Stimulated activated effector memory CD8-positive, alpha-beta T cell treated with anti-CD3 and anti-CD28 coated beads, Interleukin-12 subunit alpha, Interleukin-12 subunit beta, amount 100 ng/mL, for 72 hours (primary cell): ENCODE measurements at regions not wholly inside any gene's neighbourhood (a gene's known extent, or its start where the extent isn't known, plus 50 kb on each side); places are given as distances from the start of the nearest gene placed in this dataset.

Experiments used
- ATAC-seq: fragments of 150-1000 bp; cut with Tn5 transposase; 2 replicates; pipeline ENCODE4 v1.10.0; 2021
- DNase-seq, 2 donors: peaks; one replicate each; pipeline ENCODE4 v3.0.0; 2021 to 2022; ENCODE audit warnings: low spot score in 2 of 2
- H3K27ac Mint-ChIP-seq: one replicate; pipeline ENCODE4 v1.8.0; 2022; ENCODE audit warnings: mild to moderate bottlenecking, mixed read lengths
- H3K36me3 Mint-ChIP-seq: one replicate; pipeline ENCODE4 v1.8.0; 2022; ENCODE audit warnings: mild to moderate bottlenecking, mixed read lengths
- H3K4me1 Mint-ChIP-seq: one replicate; pipeline ENCODE4 v1.8.0; 2022; ENCODE audit warnings: mixed read lengths
- H3K4me3 Mint-ChIP-seq: one replicate; pipeline ENCODE4 v1.8.0; 2022; ENCODE audit warnings: mild to moderate bottlenecking, mixed read lengths
- H3K9me3 Mint-ChIP-seq: one replicate; pipeline ENCODE4 v1.8.0; 2022; ENCODE audit warnings: mixed read lengths

DNA sequence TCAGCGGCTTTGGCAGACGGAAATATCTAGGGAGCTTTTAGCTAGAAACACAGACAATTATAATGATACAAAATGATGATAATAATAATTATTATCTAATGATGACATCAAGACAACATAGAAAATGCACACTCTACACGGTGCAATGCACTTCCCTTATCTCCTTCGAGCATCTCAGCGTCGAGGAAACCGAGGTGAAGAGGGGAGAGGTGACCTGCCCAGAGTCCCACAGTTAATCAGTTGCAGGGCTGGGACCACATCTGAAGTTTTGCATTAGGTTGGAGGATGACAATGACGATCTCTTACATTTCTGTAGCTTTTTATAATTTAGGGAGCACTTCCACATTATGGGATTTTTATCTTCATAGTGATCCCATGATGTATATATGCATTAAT is 130.2 kb downstream of the PAPOLA start:
- no peak overlapping the region for H3K4me3 Mint-ChIP-seq
- no peaks in the 10 kb centered on the region for H3K9me3 Mint-ChIP-seq
- ATAC-seq (no peak), DNase-seq (peak in 1 of 2 donors; percentile 22)
- no peaks in the 10 kb centered on the region for H3K36me3 Mint-ChIP-seq
- no peak overlapping the region for H3K27ac Mint-ChIP-seq
- peaks cover 8% of the 10 kb centered on the region for H3K4me1 Mint-ChIP-seq

DNA sequence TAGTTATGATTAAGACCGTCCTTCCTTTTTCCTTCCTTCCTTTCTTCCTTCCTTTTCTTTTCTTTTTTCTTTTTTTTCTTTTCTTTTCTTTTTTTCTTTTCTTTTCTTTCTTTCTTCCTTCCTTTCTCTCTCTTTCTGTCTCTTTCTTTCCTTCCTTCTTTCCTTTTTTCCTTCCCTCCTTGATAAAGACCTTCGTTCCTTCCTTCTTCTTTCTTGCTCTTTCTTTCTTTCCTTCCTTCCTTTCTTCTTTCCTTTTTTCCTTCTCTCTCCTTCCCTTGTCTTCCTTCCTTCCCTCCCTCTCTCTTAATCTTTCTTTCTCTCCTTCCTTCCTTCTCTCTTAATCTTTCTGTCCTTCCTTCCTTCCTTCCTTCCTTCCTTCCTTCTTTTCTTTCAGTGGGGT is 130.9 kb downstream of the PAPOLA start:
- Mint-ChIP-seq H3K4me3 (no peak overlapping the region), H3K9me3 (no peaks in the 10 kb centered on the region), H3K36me3 (no peaks in the 10 kb centered on the region), H3K27ac (no peak overlapping the region), H3K4me1 (peaks cover 8% of the 10 kb centered on the region)
- DNase-seq (no peak), ATAC-seq (no peak)

DNA sequence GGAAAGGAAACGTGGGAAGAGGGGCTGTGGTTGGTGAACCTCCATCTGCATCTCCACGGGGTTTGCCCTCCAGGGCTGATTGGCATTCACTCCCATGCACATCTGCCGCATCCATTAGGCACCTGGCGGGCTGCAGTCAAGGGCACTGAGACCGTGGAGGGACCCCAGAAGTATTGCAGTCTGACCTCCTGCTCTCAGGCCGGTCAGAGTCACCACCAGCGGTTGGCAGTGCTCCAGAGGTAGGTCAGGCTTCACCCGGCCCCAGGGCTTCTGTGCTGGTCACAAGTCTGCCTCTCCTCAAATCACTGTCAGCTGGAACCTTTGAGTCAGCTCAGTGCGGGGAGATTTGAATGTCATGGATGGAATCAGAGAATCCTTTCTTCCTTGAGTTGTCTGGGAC is 132.3 kb downstream of the PAPOLA start:
- Mint-ChIP-seq H3K27ac (no peak overlapping the region), H3K9me3 (no peaks in the 10 kb centered on the region), H3K4me3 (no peak overlapping the region), H3K4me1 (peaks cover 8% of the 10 kb centered on the region), H3K36me3 (no peaks in the 10 kb centered on the region)
- ATAC-seq (no peak), DNase-seq (peak in 1 of 2 donors; percentile 34)

DNA sequence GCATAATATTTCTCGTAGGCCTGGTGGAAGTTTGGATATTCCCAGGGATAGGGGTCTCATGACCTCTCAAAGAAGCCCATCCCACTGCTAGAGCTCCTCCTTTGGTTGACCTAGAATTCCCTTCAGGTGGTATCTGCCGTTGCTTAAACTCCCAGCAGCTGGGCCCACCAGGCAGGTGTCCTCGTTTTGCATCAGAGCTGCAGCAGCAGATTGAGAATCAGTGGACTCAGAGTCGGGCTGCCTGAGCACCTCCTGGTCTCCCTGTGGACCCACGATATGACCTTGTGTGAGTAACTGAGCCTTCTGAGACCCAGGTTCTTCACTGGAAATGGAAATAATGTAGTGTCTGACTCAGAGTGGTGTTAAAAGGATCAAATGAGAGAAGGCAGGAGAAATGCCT is 132.7 kb downstream of the PAPOLA start:
- DNase-seq = peak in 1 of 2 donors; percentile 33
- no peak overlapping the region for H3K4me3 Mint-ChIP-seq
- no peaks in the 10 kb centered on the region for H3K36me3 Mint-ChIP-seq
- no peaks in the 10 kb centered on the region for H3K9me3 Mint-ChIP-seq
- ATAC-seq = no peak
- peaks cover 8% of the 10 kb centered on the region for H3K4me1 Mint-ChIP-seq
- no peak overlapping the region for H3K27ac Mint-ChIP-seq

DNA sequence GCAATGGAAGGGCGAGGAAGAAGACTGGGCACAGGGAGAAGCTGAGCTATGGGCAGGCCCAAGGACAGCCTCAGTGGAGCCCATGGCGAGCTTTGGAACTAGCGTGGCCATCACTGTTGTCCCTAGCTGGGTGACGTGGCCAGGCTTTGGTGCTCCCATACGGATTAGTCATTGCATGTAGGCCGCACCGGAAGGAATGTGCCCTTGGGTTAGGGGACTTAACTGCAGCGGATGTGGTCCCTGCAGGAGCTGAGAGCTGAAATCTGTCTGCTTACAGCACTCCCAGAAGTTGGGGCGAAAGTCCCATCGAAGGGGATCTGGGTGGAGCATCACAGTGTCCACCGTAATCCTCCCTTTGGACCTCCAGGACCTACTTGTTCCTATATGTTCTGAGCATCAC is 133.7 kb downstream of the PAPOLA start:
- peak in 1 of 2 donors; percentile 13 for DNase-seq
- Mint-ChIP-seq H3K36me3 (no peaks in the 10 kb centered on the region), H3K4me3 (no peak overlapping the region), H3K4me1 (peaks cover 8% of the 10 kb centered on the region), H3K27ac (no peak overlapping the region), H3K9me3 (no peaks in the 10 kb centered on the region)
- ATAC-seq = no peak

DNA sequence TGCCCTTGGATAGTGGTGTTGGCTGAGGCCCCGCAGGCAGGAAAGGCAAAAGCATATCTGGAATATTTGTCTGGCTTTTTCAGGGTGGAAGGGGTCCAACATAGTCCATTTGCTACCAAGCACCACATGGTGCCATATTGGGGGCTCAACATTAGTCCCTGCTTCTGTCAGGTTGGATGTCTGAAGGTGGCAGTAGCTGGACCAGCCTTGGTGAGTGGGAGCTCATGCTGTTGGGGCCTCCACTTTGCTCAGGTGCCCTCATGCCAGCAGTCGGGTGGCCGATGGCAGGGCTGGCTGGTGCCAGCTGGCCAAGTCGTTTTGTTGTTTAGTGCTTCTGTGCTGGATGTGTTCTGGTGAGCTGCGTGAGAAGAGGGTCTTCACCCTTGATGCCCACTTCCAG is 135.3 kb downstream of the PAPOLA start:
- Mint-ChIP-seq H3K4me1 (no peaks in the 10 kb centered on the region), H3K9me3 (no peaks in the 10 kb centered on the region), H3K36me3 (no peaks in the 10 kb centered on the region), H3K4me3 (no peak overlapping the region), H3K27ac (no peak overlapping the region)
- ATAC-seq (no peak), DNase-seq (peak in 1 of 2 donors; percentile 43)

DNA sequence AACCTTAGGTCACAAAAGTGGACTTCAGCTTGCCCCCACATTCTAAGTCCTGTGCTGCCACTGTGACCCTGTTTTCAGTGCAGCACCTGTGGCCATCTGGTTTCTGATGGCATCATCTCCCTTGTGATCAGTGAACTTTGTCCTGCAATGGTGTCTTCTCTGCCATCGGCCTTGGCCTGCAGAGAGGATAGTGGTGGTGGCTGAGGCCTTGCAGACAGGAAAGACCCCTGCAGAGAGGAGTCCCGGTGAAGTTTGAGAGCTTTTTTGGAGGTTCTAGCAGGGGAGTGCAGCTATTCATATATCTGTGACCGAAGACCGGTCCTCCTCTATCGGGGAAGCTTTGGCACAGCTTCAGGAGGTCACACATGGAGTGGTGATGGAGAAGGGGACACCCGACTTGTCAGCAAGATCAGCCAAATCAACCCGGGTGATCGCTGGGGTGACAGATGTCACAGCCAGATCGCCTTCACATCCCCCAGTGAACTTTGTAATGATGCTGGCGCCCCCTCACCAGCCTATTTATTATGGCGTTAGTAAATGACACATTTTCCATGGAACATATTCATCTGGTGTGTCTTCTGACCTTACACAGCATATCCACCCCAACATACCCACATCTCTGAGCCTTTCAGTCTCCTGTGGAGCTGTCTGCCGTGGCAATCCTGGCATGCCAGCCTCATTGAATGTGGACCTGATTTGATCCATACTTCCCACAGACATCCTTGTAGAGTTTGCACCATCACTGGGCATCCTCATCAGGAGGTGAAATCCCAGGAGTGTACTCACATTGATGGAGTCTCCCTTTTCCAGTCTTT is 136.1 kb downstream of the PAPOLA start:
- Mint-ChIP-seq H3K27ac (no peak overlapping the region), H3K4me3 (no peak overlapping the region), H3K36me3 (no peaks in the 10 kb centered on the region), H3K9me3 (no peaks in the 10 kb centered on the region), H3K4me1 (no peaks in the 10 kb centered on the region)
- no peak for ATAC-seq
- peak in 1 of 2 donors; percentile 43 for DNase-seq

DNA sequence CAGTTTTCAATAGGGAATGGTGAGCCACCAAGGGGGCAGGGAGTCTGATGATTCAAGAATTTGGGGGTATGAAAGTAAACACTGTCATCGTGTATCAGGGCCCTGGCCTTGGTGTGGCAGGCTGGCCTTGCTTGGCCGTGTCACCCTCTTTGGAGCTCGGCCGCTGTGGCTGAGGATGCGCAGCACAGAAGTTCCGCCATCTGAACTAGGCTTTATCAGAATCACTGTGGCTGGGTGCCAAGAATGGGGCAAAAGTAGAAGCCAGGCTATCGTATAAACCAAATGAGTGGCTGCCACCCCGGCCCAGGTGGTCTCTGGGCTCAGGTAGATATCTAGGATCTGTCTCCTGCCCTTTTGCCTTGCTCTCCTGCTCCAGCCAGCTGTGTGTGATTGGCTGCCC is 137.4 kb downstream of the PAPOLA start:
- Mint-ChIP-seq H3K4me1 (no peaks in the 10 kb centered on the region), H3K27ac (no peak overlapping the region), H3K9me3 (no peaks in the 10 kb centered on the region), H3K4me3 (no peak overlapping the region), H3K36me3 (no peaks in the 10 kb centered on the region)
- DNase-seq (peak in 1 of 2 donors; percentile 12), ATAC-seq (no peak)

DNA sequence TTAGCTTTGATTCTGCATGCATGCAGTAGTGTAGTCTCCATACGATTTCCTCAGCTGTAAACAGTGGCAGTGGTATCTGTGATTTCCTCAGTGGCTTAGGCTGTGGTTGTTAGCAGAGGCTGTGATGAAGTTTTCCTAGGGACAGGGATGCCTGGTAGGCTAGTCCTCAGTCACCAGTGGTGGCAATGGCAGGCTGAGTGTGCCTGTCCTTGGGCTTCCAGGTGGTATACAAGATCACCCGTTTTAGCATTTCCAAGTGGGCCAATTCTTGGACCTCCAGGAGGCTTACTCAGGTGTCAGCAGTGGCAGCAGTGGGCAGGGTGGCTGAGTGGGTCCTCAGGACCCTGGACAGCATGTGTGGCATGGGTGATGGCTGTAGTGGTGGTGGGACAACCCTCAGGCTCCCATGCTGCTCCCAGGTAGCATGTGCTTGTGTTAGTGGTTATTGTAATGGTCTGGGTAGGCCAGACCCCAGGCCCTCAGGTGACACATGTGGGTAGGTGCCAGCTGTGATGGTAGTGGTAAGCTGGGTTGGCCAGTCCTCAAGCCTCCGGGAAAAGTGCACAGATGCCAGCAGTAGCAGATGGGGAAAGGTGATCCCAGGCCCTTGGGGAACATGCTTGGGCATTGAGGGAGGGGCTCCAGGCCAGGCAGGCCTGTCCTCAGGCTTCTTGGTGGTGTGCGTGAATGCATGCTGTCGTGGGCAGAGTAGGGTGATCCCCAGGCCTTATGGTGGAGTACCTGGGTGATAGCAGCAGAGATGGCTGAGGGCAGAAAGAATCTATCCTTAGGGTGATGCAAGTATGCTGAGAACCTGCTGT is 146.5 kb downstream of the PAPOLA start:
- Mint-ChIP-seq H3K4me1 (no peaks in the 10 kb centered on the region), H3K9me3 (peaks cover 16% of the 10 kb centered on the region), H3K27ac (no peak overlapping the region), H3K4me3 (no peak overlapping the region), H3K36me3 (no peaks in the 10 kb centered on the region)
- no peak for ATAC-seq
- DNase-seq = peak in 1 of 2 donors; percentile 35

DNA sequence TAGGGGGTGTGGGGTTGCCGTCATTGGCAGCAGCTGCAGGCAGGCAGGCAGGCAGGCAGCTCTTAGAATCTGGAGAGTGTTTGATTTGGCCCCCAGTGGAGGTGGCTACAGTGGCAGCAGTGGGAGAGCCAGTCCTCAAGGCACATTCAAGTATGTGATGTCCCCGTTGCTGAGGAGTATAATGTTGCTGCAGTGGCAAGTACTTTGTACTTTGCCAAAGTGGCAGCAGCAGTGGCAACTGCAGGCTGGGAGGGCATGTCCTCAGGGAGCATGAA is 147.1 kb downstream of the PAPOLA start:
- H3K4me3 Mint-ChIP-seq = no peak overlapping the region
- H3K27ac Mint-ChIP-seq = no peak overlapping the region
- H3K4me1 Mint-ChIP-seq = no peaks in the 10 kb centered on the region
- no peaks in the 10 kb centered on the region for H3K36me3 Mint-ChIP-seq
- H3K9me3 Mint-ChIP-seq = peaks cover 16% of the 10 kb centered on the region
- ATAC-seq (no peak), DNase-seq (no peak)

DNA sequence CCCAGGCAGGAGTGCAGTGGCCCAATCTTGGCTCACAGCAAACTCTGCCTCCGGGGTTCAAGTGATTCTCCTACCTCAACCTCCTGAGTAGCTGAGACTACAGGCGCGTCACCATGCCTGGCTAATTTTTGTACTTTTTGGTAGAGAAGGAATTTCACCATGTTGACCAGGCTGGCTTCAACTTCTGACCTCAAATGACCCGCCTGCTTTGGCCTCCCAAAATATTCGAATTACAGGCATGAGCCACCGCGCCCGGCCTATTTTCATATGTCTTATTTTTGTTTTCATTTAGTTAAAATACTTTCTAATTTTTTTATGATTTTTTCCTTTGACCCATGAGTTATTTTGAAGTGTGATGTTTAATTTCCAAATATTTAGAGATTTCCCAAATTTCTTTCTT is 143.6 kb upstream of the VRK1 start:
- Mint-ChIP-seq H3K9me3 (peaks cover 2% of the 10 kb centered on the region), H3K4me1 (no peaks in the 10 kb centered on the region), H3K4me3 (no peak overlapping the region), H3K27ac (no peak overlapping the region), H3K36me3 (no peaks in the 10 kb centered on the region)
- DNase-seq = no peak
- no peak for ATAC-seq

DNA sequence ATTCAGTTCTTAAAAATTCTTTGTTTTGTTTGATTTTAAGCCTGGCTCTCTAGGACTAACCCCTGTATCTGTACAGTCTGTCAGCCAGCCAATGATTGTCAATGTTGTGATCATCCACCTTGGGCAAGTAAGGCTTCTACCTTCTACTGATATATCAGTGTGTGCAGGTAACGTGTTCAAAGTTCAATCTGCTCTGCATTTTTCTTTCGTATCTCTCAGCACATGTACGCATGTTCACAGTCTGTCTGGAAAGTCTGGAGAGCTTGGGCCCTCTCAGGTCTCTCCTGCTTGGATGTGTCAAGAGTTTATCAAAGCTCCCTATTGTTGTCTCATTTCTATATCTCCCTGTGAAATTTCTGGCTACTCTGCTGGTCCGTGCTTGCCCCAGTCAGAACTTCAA is 138.6 kb upstream of the VRK1 start:
- ATAC-seq (no peak), DNase-seq (no peak)
- Mint-ChIP-seq H3K4me3 (no peak overlapping the region), H3K27ac (no peak overlapping the region), H3K36me3 (no peaks in the 10 kb centered on the region), H3K4me1 (no peaks in the 10 kb centered on the region), H3K9me3 (peaks cover 2% of the 10 kb centered on the region)

DNA sequence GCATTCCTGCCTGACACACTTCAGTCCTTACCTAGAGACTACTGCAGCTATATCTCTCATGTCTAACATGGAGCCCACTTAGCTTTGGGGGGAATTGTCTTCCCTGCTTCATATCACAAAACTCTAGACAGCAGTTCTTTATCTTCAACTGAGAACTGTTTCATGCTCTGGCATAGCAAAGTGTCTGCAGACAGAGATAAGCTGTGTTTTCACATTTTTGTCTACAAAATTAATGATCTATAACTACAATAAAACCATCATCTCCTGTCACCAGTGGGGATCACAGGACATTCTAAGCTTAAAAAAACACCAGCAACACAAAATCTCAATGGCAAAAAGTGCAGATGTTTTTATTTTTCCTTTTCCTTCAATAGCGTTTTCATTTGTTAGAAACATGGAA is 137.1 kb upstream of the VRK1 start:
- Mint-ChIP-seq H3K36me3 (no peaks in the 10 kb centered on the region), H3K9me3 (peaks cover 2% of the 10 kb centered on the region), H3K4me1 (no peaks in the 10 kb centered on the region), H3K4me3 (no peak overlapping the region), H3K27ac (no peak overlapping the region)
- DNase-seq = peak in 1 of 2 donors; percentile 30
- ATAC-seq = no peak

DNA sequence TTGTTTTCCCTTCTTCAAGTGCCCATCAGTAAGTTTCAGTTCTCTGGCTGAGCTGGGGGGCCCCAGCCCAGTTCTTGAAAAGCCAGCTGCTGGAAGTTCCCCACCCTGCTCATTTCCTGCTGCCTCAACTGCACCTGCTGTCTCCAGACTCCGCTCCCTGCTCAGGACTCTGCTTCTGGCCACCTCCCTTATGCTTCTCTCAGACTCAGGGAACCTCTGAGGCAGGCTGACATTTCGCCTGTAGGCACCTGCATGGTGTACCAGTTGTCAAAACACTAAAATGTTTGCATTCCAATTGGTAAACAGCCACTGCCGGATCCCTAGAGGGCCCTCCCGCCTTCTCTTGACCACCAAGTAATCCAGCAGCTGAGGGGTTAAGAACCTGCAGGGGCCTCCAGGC is 136.5 kb upstream of the VRK1 start:
- H3K36me3 Mint-ChIP-seq = no peaks in the 10 kb centered on the region
- no peak overlapping the region for H3K4me3 Mint-ChIP-seq
- no peaks in the 10 kb centered on the region for H3K4me1 Mint-ChIP-seq
- DNase-seq (peak in 1 of 2 donors; percentile 10), ATAC-seq (no peak)
- H3K27ac Mint-ChIP-seq = no peak overlapping the region
- H3K9me3 Mint-ChIP-seq = peaks cover 2% of the 10 kb centered on the region

DNA sequence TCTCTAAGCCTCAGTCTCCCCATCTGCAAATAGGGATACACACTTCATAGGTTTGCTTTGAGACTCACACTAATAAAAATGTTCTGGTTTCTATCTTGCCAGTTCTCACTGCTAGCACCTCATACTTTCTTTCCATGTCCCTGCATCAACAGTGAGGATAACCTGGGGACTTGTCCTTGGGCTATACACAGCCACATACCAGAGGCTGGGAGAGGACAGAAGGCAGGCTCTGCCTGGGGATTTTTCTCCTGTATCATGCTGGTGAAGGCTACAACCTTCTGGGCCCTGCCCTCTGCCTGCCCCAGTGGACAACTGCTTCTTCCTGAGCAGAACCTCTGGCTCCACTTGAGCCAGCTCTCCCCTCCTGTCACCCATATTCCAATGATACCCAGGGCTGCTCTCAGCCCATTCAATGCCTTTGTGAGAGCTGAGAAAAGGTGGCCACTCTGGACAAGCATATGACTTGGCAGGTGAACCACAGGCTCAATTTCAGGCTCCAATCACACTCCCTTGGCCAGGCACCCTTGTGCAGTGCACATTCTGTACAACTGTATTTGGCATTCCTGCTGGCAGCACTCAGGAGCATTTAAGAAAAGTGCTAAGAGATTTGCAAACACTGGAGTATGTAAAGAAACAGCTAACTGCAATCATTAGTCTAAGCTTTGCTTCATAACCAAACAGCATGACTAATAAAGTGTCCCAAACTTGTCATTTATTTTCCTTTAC is 135.8 kb upstream of the VRK1 start:
- no peak overlapping the region for H3K27ac Mint-ChIP-seq
- ATAC-seq = no peak
- no peaks in the 10 kb centered on the region for H3K36me3 Mint-ChIP-seq
- H3K4me3 Mint-ChIP-seq = no peak overlapping the region
- H3K4me1 Mint-ChIP-seq = no peaks in the 10 kb centered on the region
- no peak for DNase-seq
- H3K9me3 Mint-ChIP-seq = peaks cover 2% of the 10 kb centered on the region
